ENCODE measurements at regions not wholly inside any gene's neighbourhood (a gene's known extent, or its start where the extent isn't known, plus 50 kb on each side); places are given as distances from the start of the nearest gene placed in this dataset.

DNA sequence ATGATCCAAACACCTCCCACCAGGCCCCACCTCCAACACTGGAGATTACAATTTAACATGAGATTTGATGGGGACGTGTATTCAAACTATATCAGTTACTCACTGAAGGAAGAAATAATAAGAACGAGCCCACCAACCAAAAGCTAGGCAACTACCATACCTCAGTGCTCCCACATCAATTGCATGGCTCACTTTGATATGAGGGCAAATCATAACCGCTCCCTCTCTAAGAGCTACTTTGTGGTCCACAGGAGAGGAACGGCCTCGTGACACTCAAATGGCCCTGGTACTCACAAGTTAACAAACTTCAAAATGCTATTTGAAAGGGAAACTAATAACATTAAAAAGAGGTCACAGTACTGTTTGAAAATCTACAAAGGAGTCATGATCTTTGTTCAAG is 170.7 kb upstream of the SLC7A11 start:
- no peak for DNase-seq (ENCODE audit: low read depth)
- TF ChIP-seq, protein P1, sequence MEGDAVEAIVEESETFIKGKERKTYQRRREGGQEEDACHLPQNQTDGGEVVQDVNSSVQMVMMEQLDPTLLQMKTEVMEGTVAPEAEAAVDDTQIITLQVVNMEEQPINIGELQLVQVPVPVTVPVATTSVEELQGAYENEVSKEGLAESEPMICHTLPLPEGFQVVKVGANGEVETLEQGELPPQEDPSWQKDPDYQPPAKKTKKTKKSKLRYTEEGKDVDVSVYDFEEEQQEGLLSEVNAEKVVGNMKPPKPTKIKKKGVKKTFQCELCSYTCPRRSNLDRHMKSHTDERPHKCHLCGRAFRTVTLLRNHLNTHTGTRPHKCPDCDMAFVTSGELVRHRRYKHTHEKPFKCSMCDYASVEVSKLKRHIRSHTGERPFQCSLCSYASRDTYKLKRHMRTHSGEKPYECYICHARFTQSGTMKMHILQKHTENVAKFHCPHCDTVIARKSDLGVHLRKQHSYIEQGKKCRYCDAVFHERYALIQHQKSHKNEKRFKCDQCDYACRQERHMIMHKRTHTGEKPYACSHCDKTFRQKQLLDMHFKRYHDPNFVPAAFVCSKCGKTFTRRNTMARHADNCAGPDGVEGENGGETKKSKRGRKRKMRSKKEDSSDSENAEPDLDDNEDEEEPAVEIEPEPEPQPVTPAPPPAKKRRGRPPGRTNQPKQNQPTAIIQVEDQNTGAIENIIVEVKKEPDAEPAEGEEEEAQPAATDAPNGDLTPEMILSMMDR (conservative IDR thresholded peaks at IDR 0.05; ENCODE audit: control insufficient read depth, insufficient read depth, low read depth, low read length): no peak
- no peak overlapping the region for H3K4me3 ChIP-seq (ENCODE audit: control insufficient read depth, low read depth, low read length)

DNA sequence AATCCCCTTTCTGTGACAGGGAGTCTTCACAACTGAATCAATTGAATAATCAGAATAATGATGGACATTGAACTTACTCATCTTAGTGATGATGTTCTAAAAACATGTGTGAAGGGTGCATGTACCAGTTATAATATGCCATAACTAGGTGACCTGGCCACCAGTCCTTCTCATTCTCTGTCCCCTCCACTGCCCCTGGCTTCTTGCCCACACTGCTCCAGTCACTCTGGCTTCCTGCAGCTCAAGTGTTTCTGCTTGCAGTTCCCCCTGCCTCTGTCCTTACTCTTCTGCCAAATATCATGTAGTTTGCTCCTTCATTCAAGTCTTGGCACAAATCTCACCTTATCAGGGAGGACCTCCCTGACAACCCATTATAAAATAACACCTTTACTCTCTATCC is 168.1 kb upstream of the SLC7A11 start:
- TF ChIP-seq, protein P1 (conservative IDR thresholded peaks at IDR 0.05; ENCODE audit: control insufficient read depth, insufficient read depth, low read depth, low read length): no peak
- no peak overlapping the region for H3K4me3 ChIP-seq (ENCODE audit: control insufficient read depth, low read depth, low read length)
- DNase-seq (ENCODE audit: low read depth): no peak

DNA sequence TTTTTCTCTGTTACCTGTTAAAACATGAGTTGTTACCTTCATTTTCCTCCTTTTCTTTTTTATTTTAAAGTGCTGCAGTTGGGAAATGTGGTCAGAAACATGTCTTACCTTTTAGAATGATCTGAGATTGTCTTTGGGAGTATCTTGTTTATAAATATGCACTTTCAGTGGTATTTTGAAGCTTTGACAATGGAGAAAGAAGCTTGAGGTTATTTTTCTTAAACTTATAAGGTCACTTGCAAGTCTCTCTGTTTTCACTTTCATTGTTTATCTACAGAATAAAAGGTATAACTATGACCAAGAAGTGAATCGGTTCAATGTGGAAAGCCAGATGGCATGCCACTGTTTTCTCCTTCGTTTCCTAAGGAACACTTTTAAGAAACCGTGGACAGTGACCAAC is 167.5 kb upstream of the SLC7A11 start:
- TF ChIP-seq, protein P1 (conservative IDR thresholded peaks at IDR 0.05; ENCODE audit: control insufficient read depth, insufficient read depth, low read depth, low read length): no peak

DNA sequence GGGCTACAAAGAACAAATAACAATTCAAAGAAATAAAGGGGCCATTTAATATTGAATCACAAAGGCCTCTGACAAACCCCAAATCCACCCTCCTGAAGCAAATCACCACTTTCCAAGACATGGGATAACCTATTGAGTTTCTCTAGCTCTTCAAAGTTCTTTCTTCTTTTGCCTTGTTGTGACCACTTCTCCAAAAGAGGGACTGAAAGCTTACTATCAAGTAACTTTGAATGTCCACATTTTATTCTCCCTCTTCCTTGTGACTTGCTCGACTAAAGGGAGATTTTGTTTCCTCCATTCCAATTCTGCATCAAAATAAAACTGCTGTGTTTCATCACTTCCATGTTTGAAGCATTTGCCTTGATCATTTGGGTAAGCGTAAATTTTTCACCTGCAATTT is 166.6 kb upstream of the SLC7A11 start:
- TF ChIP-seq, protein P1 (conservative IDR thresholded peaks at IDR 0.05; ENCODE audit: control insufficient read depth, insufficient read depth, low read depth, low read length): no peak
- no peak overlapping the region for H3K4me3 ChIP-seq (ENCODE audit: control insufficient read depth, low read depth, low read length)
- no peak for DNase-seq (ENCODE audit: low read depth)

More for the DNA sequence above, 167.5 kb upstream of the SLC7A11 start:
- no peak overlapping the region for H3K4me3 ChIP-seq (ENCODE audit: control insufficient read depth, low read depth, low read length)
- DNase-seq (ENCODE audit: low read depth): no peak

DNA sequence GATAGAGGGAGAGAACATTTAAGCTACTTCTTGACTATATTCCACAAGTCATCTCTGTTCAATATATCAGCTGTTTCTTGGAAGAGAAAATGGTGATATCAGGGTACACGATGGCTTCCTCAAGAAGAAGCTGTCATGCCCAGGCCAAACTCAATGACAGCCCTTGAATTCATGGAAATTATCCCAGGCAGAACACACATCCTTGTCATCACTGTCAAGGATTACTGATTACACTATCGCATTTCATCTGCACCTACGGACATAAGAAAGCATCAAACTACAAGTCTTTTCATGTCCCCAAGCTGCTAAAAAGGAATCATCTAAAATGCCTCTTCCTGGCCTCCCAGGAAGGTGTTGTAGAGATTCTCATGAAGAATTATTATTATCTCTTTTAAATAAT is 165.2 kb upstream of the SLC7A11 start:
- H3K4me3 ChIP-seq (ENCODE audit: control insufficient read depth, low read depth, low read length): no peak overlapping the region
- DNase-seq (ENCODE audit: low read depth): no peak
- TF ChIP-seq, protein P1 (conservative IDR thresholded peaks at IDR 0.05; ENCODE audit: control insufficient read depth, insufficient read depth, low read depth, low read length): no peak

DNA sequence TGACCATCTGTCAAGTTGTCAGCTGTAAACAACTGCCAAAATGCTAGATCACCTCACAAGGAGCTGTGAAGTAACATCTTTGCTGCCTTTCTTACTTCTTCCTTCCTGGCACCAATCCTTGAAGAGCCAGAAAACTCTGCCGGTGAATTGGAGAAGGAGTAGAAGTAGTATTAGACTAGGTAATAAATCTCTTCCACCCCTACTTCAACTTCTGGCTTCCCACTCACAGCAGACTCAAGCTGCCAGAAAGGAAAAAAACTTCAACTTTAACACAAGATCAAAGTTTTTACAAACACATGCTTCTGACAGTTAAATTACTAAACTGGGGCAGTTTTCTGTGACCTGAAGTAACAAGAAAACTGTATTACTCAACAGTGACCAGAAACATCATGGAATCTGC is 164.7 kb upstream of the SLC7A11 start:
- no peak overlapping the region for H3K4me3 ChIP-seq (ENCODE audit: control insufficient read depth, low read depth, low read length)
- DNase-seq (ENCODE audit: low read depth): peak; percentile 35
- TF ChIP-seq, protein P1 (conservative IDR thresholded peaks at IDR 0.05; ENCODE audit: control insufficient read depth, insufficient read depth, low read depth, low read length): no peak

DNA sequence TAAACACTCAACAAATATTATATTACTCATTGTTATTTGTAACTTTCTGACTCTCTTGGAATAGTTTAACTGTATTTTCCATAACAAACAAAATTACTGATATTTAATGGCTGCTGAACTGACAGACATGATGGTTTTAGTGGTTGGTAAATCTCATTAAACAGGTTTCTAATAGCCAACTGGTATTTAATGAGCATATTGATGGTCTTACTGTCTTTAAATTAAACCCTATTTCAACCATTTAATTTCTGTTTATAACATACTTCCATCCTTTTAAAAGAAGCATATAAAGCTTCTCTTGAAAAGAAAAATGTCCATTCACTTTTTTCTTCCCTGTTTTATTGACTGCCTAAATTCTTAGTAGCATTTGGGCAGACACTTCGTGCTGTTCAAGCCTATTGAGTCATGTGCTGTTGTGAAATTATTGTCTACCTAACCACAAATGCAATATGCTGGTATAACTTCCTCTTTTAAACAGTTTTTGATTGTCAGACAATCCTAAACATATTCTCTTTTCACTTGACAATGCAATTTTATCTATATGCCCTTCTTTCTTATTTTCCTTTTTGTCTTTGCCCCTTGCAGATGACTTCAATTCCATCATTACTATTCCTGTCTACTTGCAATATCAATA is 163.9 kb upstream of the SLC7A11 start:
- TF ChIP-seq, protein P1 (conservative IDR thresholded peaks at IDR 0.05; ENCODE audit: control insufficient read depth, insufficient read depth, low read depth, low read length): no peak
- no peak overlapping the region for H3K4me3 ChIP-seq (ENCODE audit: control insufficient read depth, low read depth, low read length)
- DNase-seq (ENCODE audit: low read depth): peak; percentile 75

Measured in fibroblast of mammary gland (primary cell).